ENCODE measurements at regions not wholly inside any gene's neighbourhood (a gene's known extent, or its start where the extent isn't known, plus 50 kb on each side); places are given as distances from the start of the nearest gene placed in this dataset.

- Histone ChIP-seq H2BK15ac (ENCODE audit: low read depth, low read length) (no peak overlapping the region), H2AK5ac (ENCODE audit: insufficient read length, low read length) (no peak overlapping the region), H2BK120ac (ENCODE audit: low read depth, low read length, poor library complexity, severe bottlenecking) (no peak overlapping the region), H3K27me3 (ENCODE audit: insufficient read depth, low read length) (no peaks in the 10 kb centered on the region), H4K8ac (replicated peaks; ENCODE audit: insufficient read length, low read depth, low read length) (no peak overlapping the region), H2BK5ac (ENCODE audit: insufficient read length, low read length) (no peak overlapping the region), H4K5ac (ENCODE audit: insufficient read length, low read depth, low read length) (no peak overlapping the region), H2BK20ac (ENCODE audit: low read depth, low read length, poor library complexity, severe bottlenecking) (no peak overlapping the region), H3K23me2 (ENCODE audit: insufficient read length, low read depth, low read length, poor library complexity, severe bottlenecking) (no peaks in the 10 kb centered on the region), H3T11ph (ENCODE audit: low read length) (no peak overlapping the region), H3K9ac (ENCODE audit: extremely low read depth, insufficient read length, low read length) (no peak overlapping the region), H2BK12ac (ENCODE audit: insufficient read length, low read depth, low read length) (no peak overlapping the region), H3K4ac (ENCODE audit: low read depth, low read length) (no peak overlapping the region), H3K23ac (ENCODE audit: insufficient read length, low read depth, low read length) (no peak overlapping the region), H3K9me3 (ENCODE audit: control insufficient read depth, low read depth, low read length) (no peaks in the 10 kb centered on the region), H3K4me2 (ENCODE audit: insufficient read depth, insufficient read length, low read length) (no peak overlapping the region), H4K20me1 (ENCODE audit: control insufficient read depth, insufficient read depth, insufficient read length) (no peaks in the 10 kb centered on the region), H3K4me1 (ENCODE audit: insufficient read depth, low read length) (peaks cover 4% of the 10 kb centered on the region; the same call in 1 of the 2 replicates), H3K79me1 (ENCODE audit: insufficient read depth, low read depth, low read length, poor library complexity, severe bottlenecking) (no peaks in the 10 kb centered on the region), H3K56ac (ENCODE audit: insufficient read length, low read depth, low read length) (no peak overlapping the region), H3K27ac (ENCODE audit: insufficient read length, low read depth, low read length) (no peak overlapping the region), H4K91ac (ENCODE audit: insufficient read length, low read depth, low read length) (no peak overlapping the region), H3K18ac (ENCODE audit: insufficient read length, low read depth, low read length) (no peak overlapping the region), H3K79me2 (ENCODE audit: insufficient read depth, low read length) (no peaks in the 10 kb centered on the region), H3K14ac (ENCODE audit: insufficient read depth, low read length) (no peak overlapping the region), H2AFZ (ENCODE audit: low read length) (no peak overlapping the region)
- no peak overlapping the region for H3K27ac Mint-ChIP-seq
- H3K27me3 Mint-ChIP-seq (ENCODE audit: low read depth), result no peaks in the 10 kb centered on the region
- peaks cover 3 to 8% (median 4%) of the 10 kb centered on the region in 3 experiments; a peak in 5 of 7 replicates for H3K36me3 Mint-ChIP-seq (ENCODE audit: insufficient read depth in 1 of 3, low read depth in 3 of 3)
- no CpG with 5 or more reads among the region's 1 CpG for WGBS (ENCODE audit: extremely low coverage, insufficient read length, low lambda C conversion rate)
- no peak for TF ChIP-seq CTCF (conservative IDR thresholded peaks at IDR 0.05)
- H3K4me3 Mint-ChIP-seq, result no peak overlapping the region
- no peak for DNase-seq
- H3K9me3 Mint-ChIP-seq, result peaks cover 9 to 13% of the 10 kb centered on the region in 2 experiments
- H3K4me1 Mint-ChIP-seq, result peaks cover 12 to 14% of the 10 kb centered on the region in 2 experiments
Observed at GRCh38 chr12:25734529-25735180, 181.6 kb upstream of the LMNTD1 start.
